Ishikawa (cell line): ENCODE measurements at regions not wholly inside any gene's neighbourhood (a gene's known extent, or its start where the extent isn't known, plus 50 kb on each side); places are given as distances from the start of the nearest gene placed in this dataset.

ENCODE experiments used
- CEBPB ChIP-seq: IDR thresholded peaks from 2 replicates; pipeline ENCODE4 v1.6.1; 2012
- CREB1 ChIP-seq: IDR thresholded peaks from 2 replicates; pipeline ENCODE4 v1.6.1; 2012; ENCODE audit warnings: low read depth
- EGR1 ChIP-seq: IDR thresholded peaks from 2 replicates; pipeline ENCODE4 v1.6.1; 2012
- EP300 ChIP-seq: IDR thresholded peaks from 2 replicates; pipeline ENCODE4 v1.6.1; 2012; ENCODE audit warnings: borderline replicate concordance
- FOXM1 ChIP-seq: IDR thresholded peaks from 2 replicates; pipeline ENCODE4 v1.6.1; 2012; ENCODE audit warnings: low read depth, borderline replicate concordance
- RAD21 ChIP-seq: IDR thresholded peaks from 2 replicates; pipeline ENCODE4 v1.6.1; 2012; ENCODE audit warnings: low read depth
- TAF1 ChIP-seq: IDR thresholded peaks from 2 replicates; pipeline ENCODE4 v1.6.1; 2012; ENCODE audit warnings: low read depth, mild to moderate bottlenecking
- TCF12 ChIP-seq: IDR thresholded peaks from 2 replicates; pipeline ENCODE4 v1.6.1; 2012; ENCODE audit warnings: low read depth
- TEAD4 ChIP-seq: IDR thresholded peaks from 2 replicates; pipeline ENCODE4 v1.6.1; 2012
- USF1 ChIP-seq: IDR thresholded peaks from 2 replicates; pipeline ENCODE4 v1.6.1; 2012
- YY1 ChIP-seq: IDR thresholded peaks from 2 replicates; pipeline ENCODE4 v1.6.1; 2012; ENCODE audit warnings: low read depth
- ZBTB7A ChIP-seq: IDR thresholded peaks from 2 replicates; pipeline ENCODE4 v1.6.1; 2012; ENCODE audit warnings: low read depth

GRCh38 chr13:109297628-109298027 is 488.8 kb downstream of the IRS2 start:
- TF ChIP-seq CREB1, result no peak
- no peak for TF ChIP-seq FOXM1
- no peak for TF ChIP-seq YY1
- TF ChIP-seq EGR1, result no peak
- TF ChIP-seq TCF12, result no peak
- no peak for TF ChIP-seq CEBPB
- no peak for TF ChIP-seq USF1
- TF ChIP-seq TAF1, result no peak
- TF ChIP-seq EP300, result no peak
- no peak for TF ChIP-seq RAD21
- no peak for TF ChIP-seq TEAD4
- TF ChIP-seq ZBTB7A, result no peak
